Neuronal stem cell (in vitro differentiated cells): ENCODE measurements at regions not wholly inside any gene's neighbourhood (a gene's known extent, or its start where the extent isn't known, plus 50 kb on each side); places are given as distances from the start of the nearest gene placed in this dataset.

Source experiments
- DNase-seq: peaks from one replicate; pipeline ENCODE4 v3.0.0-alpha.2; 2013; ENCODE audit warnings: low spot score
- H2AFZ ChIP-seq: one replicate; pipeline ENCODE4 v1.6.1; 2013; ENCODE audit warnings: mild to moderate bottlenecking, low read length, inconsistent platforms
- H2AK5ac ChIP-seq: 2 replicates; pipeline ENCODE4 v1.6.1; 2013; ENCODE audit warnings: low read depth, mild to moderate bottlenecking, inconsistent platforms, low read length, moderate library complexity, mixed read lengths
- H2BK120ac ChIP-seq: 2 replicates; pipeline ENCODE4 v1.6.1; 2013; ENCODE audit warnings: low read depth, mild to moderate bottlenecking, inconsistent platforms, low read length, moderate library complexity, mixed read lengths
- H2BK12ac ChIP-seq: one replicate; pipeline ENCODE4 v1.6.1; 2013; ENCODE audit warnings: low read length, inconsistent platforms
- H2BK15ac ChIP-seq: 2 replicates; pipeline ENCODE4 v1.6.1; 2013; ENCODE audit warnings: mild to moderate bottlenecking, low read length, inconsistent platforms, mixed read lengths
- H2BK5ac ChIP-seq: one replicate; pipeline ENCODE4 v1.6.1; 2013; ENCODE audit warnings: inconsistent platforms, mild to moderate bottlenecking, low read length, moderate library complexity
- H3K14ac ChIP-seq: one replicate; pipeline ENCODE4 v1.6.1; 2013; ENCODE audit warnings: low read length, inconsistent platforms
- H3K18ac ChIP-seq: 2 replicates; pipeline ENCODE4 v1.6.1; 2013; ENCODE audit warnings: low read length, inconsistent platforms
- H3K23ac ChIP-seq: 2 replicates; pipeline ENCODE4 v1.6.1; 2013; ENCODE audit warnings: low read depth, mild to moderate bottlenecking, mixed read lengths, low read length, inconsistent platforms; ENCODE audit not compliant: poor library complexity
- H3K27ac ChIP-seq: replicated peaks from 3 replicates; pipeline ENCODE4 v1.5.1; 2013; ENCODE audit warnings: low read length, inconsistent platforms
- H3K27me3 ChIP-seq, 3 experiments: 2 replicates each; pipeline ENCODE4 v1.6.1; 2013; ENCODE audit warnings: low read length in 3 of 3, mild to moderate bottlenecking in 2 of 3, inconsistent platforms in 1 of 3, low read depth in 1 of 3, mixed read lengths in 1 of 3, moderate library complexity in 1 of 3; ENCODE audit not compliant: control insufficient read depth in 3 of 3, insufficient read depth in 3 of 3
- H3K36me3 ChIP-seq, 2 donors: replicated peaks in 1 of 2; 2 replicates each; pipeline ENCODE4 v1.6.1; 2013; ENCODE audit warnings: low read length in 2 of 2; ENCODE audit not compliant: control insufficient read depth in 2 of 2, insufficient read depth in 2 of 2
- H3K4ac ChIP-seq: 2 replicates; pipeline ENCODE4 v1.6.1; 2013; ENCODE audit warnings: inconsistent platforms, mild to moderate bottlenecking, low read length, moderate library complexity
- H3K4me1 ChIP-seq, 2 donors: 1 replicate in 1 of 2; 2 replicates in 1 of 2; pipeline ENCODE4 v1.6.1; 2013; ENCODE audit warnings: low read length in 2 of 2, low read depth in 1 of 2; ENCODE audit not compliant: control insufficient read depth in 2 of 2, insufficient read depth in 1 of 2
- H3K4me2 ChIP-seq: one replicate; pipeline ENCODE4 v1.6.1; 2013; ENCODE audit warnings: mild to moderate bottlenecking, low read length, inconsistent platforms; ENCODE audit not compliant: insufficient read depth, poor library complexity, severe bottlenecking
- H3K4me3 ChIP-seq, 2 donors: 2 replicates each; pipeline ENCODE4 v1.5.1; 2013; ENCODE audit warnings: low read length in 2 of 2, mild to moderate bottlenecking in 2 of 2, inconsistent platforms in 1 of 2, moderate library complexity in 1 of 2
- H3K79me1 ChIP-seq: one replicate; pipeline ENCODE4 v1.6.1; 2013; ENCODE audit warnings: low read depth, mild to moderate bottlenecking, inconsistent platforms, low read length, moderate library complexity
- H3K9ac ChIP-seq: one replicate; pipeline ENCODE4 v1.6.1; 2013; ENCODE audit warnings: mild to moderate bottlenecking, low read depth, low read length, inconsistent platforms; ENCODE audit not compliant: poor library complexity
- H3K9me3 ChIP-seq, 2 donors: replicated peaks in 1 of 2; 2 replicates each; pipeline versions ENCODE3 to v1.6.1; 2013; ENCODE audit warnings: low read length in 2 of 2, mild to moderate bottlenecking in 2 of 2, inconsistent platforms in 1 of 2, low read depth in 1 of 2, mixed read lengths in 1 of 2, moderate library complexity in 1 of 2; ENCODE audit not compliant: control insufficient read depth in 2 of 2, insufficient read depth in 1 of 2
- H4K8ac ChIP-seq: one replicate; pipeline ENCODE4 v1.6.1; 2013; ENCODE audit warnings: low read depth, mild to moderate bottlenecking, inconsistent platforms, low read length, moderate library complexity
- H4K91ac ChIP-seq: one replicate; pipeline ENCODE4 v1.6.1; 2013; ENCODE audit warnings: low read length, low read depth, mild to moderate bottlenecking, inconsistent platforms; ENCODE audit not compliant: poor library complexity
- WGBS, 2 donors: extraction: QIAGEN DNeasy Blood & Tissue Kit; methylation state at CpG; one replicate each; pipeline ENCODE4 v1.1.7; 2013; ENCODE audit warnings: missing lambda C conversion rate in 2 of 2, mixed read lengths in 1 of 2; ENCODE audit not compliant: insufficient read length in 2 of 2, insufficient replicate concordance in 1 of 2; ENCODE audit errors: extremely low coverage in 2 of 2; 5-methylcytosine and 5-hydroxymethylcytosine counted together

DNA sequence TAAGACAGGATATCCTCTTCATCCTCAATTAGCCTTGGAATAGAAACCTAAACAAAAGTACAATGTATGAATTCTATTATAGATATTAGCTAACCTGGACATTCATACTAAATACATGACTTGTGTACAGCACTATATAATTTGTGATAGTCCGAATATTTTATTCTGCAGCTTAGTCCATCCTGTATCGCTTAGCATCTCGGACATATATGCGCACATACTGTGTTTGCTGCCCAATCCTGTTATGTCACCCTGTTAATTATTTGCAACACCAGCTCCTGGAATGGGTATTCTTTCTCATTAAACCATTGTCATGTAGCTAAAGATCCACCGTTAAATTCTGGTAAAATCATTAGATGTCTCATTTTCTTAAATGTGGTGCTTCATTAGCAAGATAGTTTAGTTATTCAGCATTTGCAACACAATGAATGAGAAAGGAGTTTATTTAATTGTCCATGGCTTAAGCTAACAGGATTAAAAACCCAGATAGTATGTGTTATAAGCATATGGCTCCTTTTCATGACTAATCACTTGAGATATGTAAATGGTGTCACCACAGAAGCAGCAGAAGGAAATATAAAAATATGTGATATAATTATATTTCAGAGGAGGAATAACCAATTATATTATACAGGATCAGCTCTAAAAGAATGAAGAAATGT, 156.0 kb upstream of the ARHGAP5 start:
- no CpG with 5 or more reads among the region's 5 CpGs for WGBS, 2 donors
- Histone ChIP-seq H3K79me1 (no peaks in the 10 kb centered on the region), H3K18ac (no peak overlapping the region), H3K14ac (no peak overlapping the region), H3K27me3 (no peaks in the 10 kb centered on the region), H2BK120ac (no peak overlapping the region), H3K4me2 (no peak overlapping the region), H3K4ac (no peak overlapping the region), H4K91ac (no peak overlapping the region), H3K4me3 (no peak overlapping the region), H3K36me3 (no peaks in the 10 kb centered on the region), H3K23ac (no peak overlapping the region), H2AFZ (no peak overlapping the region), H3K27ac (no peak overlapping the region), H3K9me3 (no peaks in the 10 kb centered on the region), H2AK5ac (no peak overlapping the region), H2BK12ac (no peak overlapping the region), H2BK15ac (no peak overlapping the region), H3K4me1 (no peaks in the 10 kb centered on the region), H2BK5ac (no peak overlapping the region), H4K8ac (no peak overlapping the region), H3K9ac (no peak overlapping the region)
- DNase-seq: no peak

DNA sequence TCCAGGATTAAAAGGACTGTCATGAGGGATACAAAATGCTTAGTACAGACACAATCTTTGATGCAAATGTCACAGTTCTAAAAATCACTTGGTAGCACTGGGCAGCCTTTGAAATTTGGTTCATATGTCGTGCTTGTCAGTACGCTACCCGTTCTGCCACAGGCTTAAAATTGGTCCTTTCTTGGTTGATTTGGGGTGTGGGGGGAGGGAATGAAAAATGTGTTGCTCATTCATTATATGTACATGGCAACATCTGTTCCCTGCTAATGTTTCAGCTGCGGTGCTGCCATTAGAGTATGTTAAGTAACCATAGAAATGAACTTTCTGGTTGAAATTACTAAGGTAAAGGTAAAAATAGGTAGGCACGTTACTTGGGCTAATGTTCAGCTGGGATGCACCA, 155.4 kb upstream of the ARHGAP5 start:
- H3K4ac ChIP-seq: no peak overlapping the region
- H3K36me3 ChIP-seq: no peaks in the 10 kb centered on the region
- no peak overlapping the region for H2AK5ac ChIP-seq
- no peak overlapping the region for H3K23ac ChIP-seq
- H2BK12ac ChIP-seq: no peak overlapping the region
- no peak overlapping the region for H3K9ac ChIP-seq
- no CpG with 5 or more reads among the region's 5 CpGs for WGBS, 2 donors
- H2BK120ac ChIP-seq: no peak overlapping the region
- H3K27ac ChIP-seq: no peak overlapping the region
- no peak overlapping the region for H2AFZ ChIP-seq
- no peaks in the 10 kb centered on the region for H3K79me1 ChIP-seq
- H2BK5ac ChIP-seq: no peak overlapping the region
- H3K4me1 ChIP-seq: peaks cover 0 to 2% of the 10 kb centered on the region in 2 donors
- no peak overlapping the region for H2BK15ac ChIP-seq
- no peak overlapping the region for H4K91ac ChIP-seq
- no peak overlapping the region for H3K4me2 ChIP-seq
- DNase-seq: no peak
- H3K18ac ChIP-seq: no peak overlapping the region
- no peaks in the 10 kb centered on the region for H3K9me3 ChIP-seq
- no peak overlapping the region for H3K14ac ChIP-seq
- H3K27me3 ChIP-seq: no peaks in the 10 kb centered on the region
- H3K4me3 ChIP-seq: no peak overlapping the region
- H4K8ac ChIP-seq: no peak overlapping the region

DNA sequence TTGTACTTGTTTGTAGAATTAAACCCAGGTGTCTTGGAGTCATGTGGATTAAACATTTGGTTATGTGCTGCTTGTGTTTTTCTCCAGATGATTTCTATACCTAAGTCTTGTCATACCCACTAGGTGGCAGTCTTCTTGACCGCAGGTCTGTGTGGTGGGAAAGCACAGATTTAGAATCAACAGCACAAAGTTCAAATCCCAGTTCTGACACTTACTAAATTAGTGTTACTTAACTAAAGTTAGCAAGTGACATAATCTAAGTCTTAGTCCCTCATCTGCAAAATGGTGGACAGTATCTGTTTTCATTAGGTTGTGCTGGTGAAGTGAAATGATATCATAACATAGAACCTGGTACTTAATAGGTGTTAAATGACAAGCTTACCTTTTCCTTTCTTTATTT, 151.0 kb upstream of the ARHGAP5 start:
- Histone ChIP-seq H3K23ac (no peak overlapping the region), H3K4me3 (no peak overlapping the region), H3K9me3 (no peaks in the 10 kb centered on the region), H3K36me3 (no peaks in the 10 kb centered on the region), H2AFZ (no peak overlapping the region), H3K4ac (no peak overlapping the region), H2BK15ac (no peak overlapping the region), H2BK120ac (no peak overlapping the region), H3K27me3 (no peaks in the 10 kb centered on the region), H3K4me2 (no peak overlapping the region), H3K18ac (no peak overlapping the region), H3K4me1 (peaks cover 2 to 11% of the 10 kb centered on the region in 2 donors), H4K8ac (no peak overlapping the region), H4K91ac (no peak overlapping the region), H3K27ac (no peak overlapping the region), H3K14ac (no peak overlapping the region), H2AK5ac (no peak overlapping the region), H2BK5ac (no peak overlapping the region), H2BK12ac (no peak overlapping the region), H3K9ac (no peak overlapping the region), H3K79me1 (no peaks in the 10 kb centered on the region)
- no CpG with 5 or more reads among the region's 1 CpG for WGBS, 2 donors
- no peak for DNase-seq

DNA sequence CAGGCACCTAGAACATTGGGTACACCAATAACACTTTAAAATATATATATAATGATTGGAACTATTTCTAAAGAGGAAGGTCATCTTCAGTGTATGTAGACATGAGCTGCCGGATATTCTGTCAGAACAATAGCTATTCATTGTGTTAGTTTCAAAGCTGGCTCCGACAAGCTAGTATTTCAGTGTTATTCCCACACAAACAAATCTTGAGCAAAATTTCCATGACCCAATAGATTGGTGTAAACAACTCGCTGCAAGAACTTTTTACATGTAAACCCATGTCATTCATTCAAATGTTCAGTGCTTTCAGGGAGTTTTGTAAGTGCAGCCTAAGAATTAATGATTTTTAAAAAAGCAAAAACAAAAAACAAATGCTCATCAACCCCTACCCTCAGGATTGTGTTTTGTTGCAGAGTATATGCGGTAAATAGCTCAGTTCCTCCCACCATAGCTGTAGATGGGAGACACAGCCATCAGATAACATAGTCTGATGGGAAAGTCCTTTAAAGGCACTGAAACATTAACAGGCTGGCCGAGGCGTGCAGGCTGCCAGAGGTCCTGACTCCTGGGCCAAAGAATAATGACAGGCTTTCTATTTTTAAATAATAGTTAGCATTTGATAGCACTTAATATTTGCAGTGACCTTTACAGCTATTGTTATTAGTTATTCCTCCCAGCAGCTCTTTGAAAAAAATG, 150.3 kb upstream of the ARHGAP5 start:
- Histone ChIP-seq H3K14ac (no peak overlapping the region), H4K91ac (no peak overlapping the region), H3K9me3 (no peaks in the 10 kb centered on the region), H2BK5ac (no peak overlapping the region), H3K36me3 (no peaks in the 10 kb centered on the region), H2AFZ (peak overlapping the region; percentile 72), H3K23ac (no peak overlapping the region), H3K4me3 (no peak overlapping the region), H2AK5ac (no peak overlapping the region), H3K4ac (no peak overlapping the region), H3K27me3 (no peaks in the 10 kb centered on the region), H3K4me1 (peaks cover 2 to 11% of the 10 kb centered on the region in 2 donors), H3K18ac (no peak overlapping the region), H3K4me2 (no peak overlapping the region), H3K27ac (no peak overlapping the region), H3K9ac (no peak overlapping the region), H2BK15ac (no peak overlapping the region), H3K79me1 (no peaks in the 10 kb centered on the region), H2BK120ac (no peak overlapping the region), H4K8ac (no peak overlapping the region), H2BK12ac (no peak overlapping the region)
- WGBS, 2 donors: no CpG with 5 or more reads among the region's 6 CpGs
- no peak for DNase-seq
